Adrenal gland (tissue), 9 donors: ENCODE measurements at regions not wholly inside any gene's neighbourhood (a gene's known extent, or its start where the extent isn't known, plus 50 kb on each side); places are given as distances from the start of the nearest gene placed in this dataset.

ENCODE experiments used
- DNase-seq, 7 donors: peaks; one replicate each; pipeline ENCODE4 v3.0.0-alpha.2; 2019 to 2020
- H3K27ac ChIP-seq, 5 donors: fragments of 200-600 bp; sonication (generic) in 4 of 5; 1 replicate in 3 of 5; 2 replicates in 2 of 5; pipeline versions ENCODE4 v1.5.1 to v1.8.0; 2016 to 2020; ENCODE audit warnings: mild to moderate bottlenecking in 1 of 5
- H3K27me3 ChIP-seq: fragments of 200-600 bp; 2 replicates; pipeline ENCODE4 v1.8.0; 2021
- H3K36me3 ChIP-seq, 2 donors: fragments of 200-600 bp; replicated peaks in 1 of 2; 1 replicate in 1 of 2; 2 replicates in 1 of 2; pipeline versions ENCODE4 v1.5.1 to v1.8.0; 2018 to 2022
- H3K4me1 ChIP-seq, 2 donors: fragments of 200-600 bp; replicated peaks in 1 of 2; 1 replicate in 1 of 2; 2 replicates in 1 of 2; pipeline versions ENCODE4 v1.5.1 to v1.8.0; 2018 to 2021
- H3K4me3 ChIP-seq, 4 donors: fragments of 200-600 bp; sonication (generic) in 3 of 4; one replicate each; pipeline ENCODE4 v1.5.1; 2016 to 2018
- H3K9me3 ChIP-seq, 3 donors: fragments of 200-600 bp; sonication (generic) in 1 of 3; replicated peaks in 1 of 3; 1 replicate in 2 of 3; 2 replicates in 1 of 3; pipeline versions ENCODE4 v1.5.1 to v1.8.0; 2016 to 2021
- POLR2A ChIP-seq, 2 donors: fragments of 450-650 bp; IDR thresholded peaks; one replicate each; pipeline ENCODE4 v1.6.1; 2017; ENCODE audit warnings: antibody characterized with exemption in 2 of 2, mild to moderate bottlenecking in 2 of 2, moderate library complexity in 1 of 2
- WGBS, 4 donors: extraction: QIAGEN DNeasy Blood & Tissue Kit in 2 of 4; methylation state at CpG; one replicate each; pipeline versions ENCODE4 v1.1.5 to v1.1.7; 2013 to 2017; 5-methylcytosine and 5-hydroxymethylcytosine counted together
- intact Hi-C, 2 donors: fragments of 100-400 bp; cut with DNase I; formaldehyde crosslinking; loops; one replicate each; pipeline versions ENCODE4 v1.14.1 to v1.15.0; 2022 to 2023
- TF ChIP-seq, protein P1 (sequence below), 6 experiments: fragments of 450-650 bp in 4 of 6; fragments of 200-600 bp in 2 of 6; sonication (generic) in 1 of 6; IDR thresholded peaks; 1 replicate in 5 of 6; 2 replicates in 1 of 6; pipeline versions ENCODE4 v1.5.1 to v1.8.0; 2016 to 2021; ENCODE audit warnings: antibody characterized with exemption in 6 of 6, mild to moderate bottlenecking in 2 of 6, moderate library complexity in 1 of 6
- donor health status: healthy with polysubstance abuse.
- donor health status: Bipolar disorder and iron deficiency.
- donor health status: DM: yes; HTN: yes; CAD: no.
- donor health status: DM: no; HTN: no; CAD: no.
- donor health status: DM: no; HTN: no; CAD: no.

DNA sequence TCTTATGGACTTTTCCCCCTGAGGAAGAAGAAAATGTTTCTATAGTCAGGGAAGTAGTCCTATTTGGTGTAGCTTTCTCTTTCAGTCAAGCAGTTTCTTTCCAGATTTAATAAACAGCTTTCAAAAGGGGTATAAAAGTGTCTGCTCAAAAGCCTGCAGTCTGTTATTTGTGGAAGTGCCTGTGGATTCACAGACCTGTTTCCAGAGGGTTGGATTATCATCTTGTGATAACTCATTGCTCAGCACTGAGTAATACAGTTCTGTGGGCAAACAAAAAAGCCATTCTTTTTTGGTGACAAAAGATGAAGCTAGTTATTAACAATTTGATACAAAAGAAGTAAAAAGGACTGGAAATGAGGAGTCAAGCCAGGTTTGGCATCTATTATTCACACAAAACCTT is 358.2 kb upstream of the ID4 start:
- Histone ChIP-seq H3K4me1 (no peaks in the 10 kb centered on the region), H3K36me3 (no peaks in the 10 kb centered on the region), H3K27ac (no peak overlapping the region), H3K9me3 (no peaks in the 10 kb centered on the region), H3K27me3 (no peaks in the 10 kb centered on the region), H3K4me3 (no peak overlapping the region)
- TF ChIP-seq, protein P1, sequence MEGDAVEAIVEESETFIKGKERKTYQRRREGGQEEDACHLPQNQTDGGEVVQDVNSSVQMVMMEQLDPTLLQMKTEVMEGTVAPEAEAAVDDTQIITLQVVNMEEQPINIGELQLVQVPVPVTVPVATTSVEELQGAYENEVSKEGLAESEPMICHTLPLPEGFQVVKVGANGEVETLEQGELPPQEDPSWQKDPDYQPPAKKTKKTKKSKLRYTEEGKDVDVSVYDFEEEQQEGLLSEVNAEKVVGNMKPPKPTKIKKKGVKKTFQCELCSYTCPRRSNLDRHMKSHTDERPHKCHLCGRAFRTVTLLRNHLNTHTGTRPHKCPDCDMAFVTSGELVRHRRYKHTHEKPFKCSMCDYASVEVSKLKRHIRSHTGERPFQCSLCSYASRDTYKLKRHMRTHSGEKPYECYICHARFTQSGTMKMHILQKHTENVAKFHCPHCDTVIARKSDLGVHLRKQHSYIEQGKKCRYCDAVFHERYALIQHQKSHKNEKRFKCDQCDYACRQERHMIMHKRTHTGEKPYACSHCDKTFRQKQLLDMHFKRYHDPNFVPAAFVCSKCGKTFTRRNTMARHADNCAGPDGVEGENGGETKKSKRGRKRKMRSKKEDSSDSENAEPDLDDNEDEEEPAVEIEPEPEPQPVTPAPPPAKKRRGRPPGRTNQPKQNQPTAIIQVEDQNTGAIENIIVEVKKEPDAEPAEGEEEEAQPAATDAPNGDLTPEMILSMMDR (IDR thresholded peaks at IDR 0.05) = no peak
- no peak for TF ChIP-seq POLR2A (IDR thresholded peaks at IDR 0.05)
- intact Hi-C loops = no loop called here
- no peak for DNase-seq

DNA sequence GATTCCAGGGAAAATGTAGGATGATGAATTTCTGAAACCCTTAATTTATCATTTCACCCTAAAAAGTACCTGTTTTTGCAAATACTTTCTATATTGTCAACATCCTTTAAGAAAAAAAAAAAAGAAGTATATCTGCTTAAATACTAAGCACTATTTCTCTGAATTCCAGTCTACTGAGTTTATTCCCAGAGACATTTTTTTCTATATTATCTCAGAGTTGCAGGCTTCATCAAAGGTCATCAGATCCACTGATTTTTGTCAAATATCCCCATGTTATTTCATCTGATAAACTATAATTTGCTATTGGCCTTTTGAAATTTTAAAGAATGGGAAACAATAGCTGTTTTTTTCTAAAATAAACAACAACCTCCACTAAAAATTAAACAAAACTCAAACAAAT is 357.6 kb upstream of the ID4 start:
- Histone ChIP-seq H3K27ac (no peak overlapping the region), H3K9me3 (no peaks in the 10 kb centered on the region), H3K4me3 (no peak overlapping the region), H3K4me1 (no peaks in the 10 kb centered on the region), H3K27me3 (no peaks in the 10 kb centered on the region), H3K36me3 (no peaks in the 10 kb centered on the region)
- no peak for TF ChIP-seq POLR2A (IDR thresholded peaks at IDR 0.05)
- TF ChIP-seq, protein P1 (IDR thresholded peaks at IDR 0.05) = no peak
- no peak for DNase-seq
- intact Hi-C loops = no loop called here

DNA sequence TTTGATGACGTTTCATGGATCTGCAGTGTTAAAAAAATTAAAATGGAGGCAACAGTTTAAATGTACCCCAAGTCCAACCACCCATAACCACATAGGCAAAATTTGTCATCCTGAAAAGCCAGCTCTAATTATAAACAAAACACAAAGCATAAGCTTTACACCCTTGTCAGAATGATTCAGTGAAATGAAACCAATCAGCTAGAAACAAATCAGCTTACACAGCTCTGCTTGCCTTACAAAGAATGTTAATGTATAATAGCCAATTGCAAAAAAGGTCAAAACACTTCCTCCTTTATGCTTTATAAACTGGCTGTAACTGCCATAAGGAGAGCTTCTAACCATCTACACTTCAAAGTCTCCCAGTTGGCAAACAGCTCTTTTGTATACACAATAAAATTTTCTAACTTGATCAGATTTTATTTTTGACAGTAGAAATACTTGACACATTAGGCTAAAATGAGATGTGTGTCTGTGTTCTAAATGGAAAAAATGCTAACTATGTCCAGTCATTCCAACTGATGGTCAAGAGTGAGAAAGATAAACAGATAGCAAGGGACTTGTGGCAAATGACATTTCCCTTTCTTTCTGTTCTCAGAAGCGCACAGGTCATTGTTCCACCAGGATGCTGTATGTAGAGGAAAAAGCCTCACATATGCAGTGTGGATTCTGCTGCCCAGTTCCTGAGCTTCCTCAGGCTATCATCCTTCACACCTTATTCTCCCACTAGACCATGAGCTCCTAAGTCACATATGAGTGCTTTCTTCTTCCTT is 344.3 kb upstream of the ID4 start:
- 61 to 74% (median 66%) methylated on average over 2 of the region's 2 CpGs for WGBS, 4 donors
- no peak for DNase-seq
- Histone ChIP-seq H3K36me3 (no peaks in the 10 kb centered on the region), H3K27ac (no peak overlapping the region), H3K9me3 (no peaks in the 10 kb centered on the region), H3K4me1 (no peaks in the 10 kb centered on the region), H3K4me3 (no peak overlapping the region), H3K27me3 (no peaks in the 10 kb centered on the region)
- intact Hi-C loops = no loop called here
- TF ChIP-seq, protein P1 (IDR thresholded peaks at IDR 0.05) = no peak
- TF ChIP-seq POLR2A (IDR thresholded peaks at IDR 0.05) = no peak

DNA sequence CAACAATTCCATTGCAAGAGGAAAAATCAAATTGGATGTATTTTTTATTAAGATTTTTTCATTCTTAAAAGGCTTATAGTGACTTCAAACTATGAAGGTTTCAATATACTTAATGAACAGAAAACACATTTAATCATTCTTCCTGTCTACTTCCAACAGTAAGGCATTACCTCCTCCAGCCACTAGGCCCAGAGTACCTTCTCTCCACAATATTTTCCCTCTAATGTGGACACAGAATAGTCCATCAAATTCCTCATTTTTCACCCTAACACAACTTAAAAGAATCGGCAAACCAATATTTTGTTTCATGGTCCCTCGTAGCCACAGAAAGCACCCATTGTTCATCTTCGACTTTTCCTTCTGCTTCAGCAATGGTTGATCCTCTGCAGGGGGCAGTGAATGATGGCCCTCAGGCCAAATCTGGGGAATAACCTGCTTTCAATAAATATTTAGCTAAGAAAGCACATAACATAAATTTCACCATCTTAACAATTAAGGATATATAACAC is 335.4 kb upstream of the ID4 start:
- Histone ChIP-seq H3K4me3 (no peak overlapping the region), H3K4me1 (no peaks in the 10 kb centered on the region), H3K27me3 (no peaks in the 10 kb centered on the region), H3K36me3 (no peaks in the 10 kb centered on the region), H3K27ac (no peak overlapping the region), H3K9me3 (peaks cover 0 to 4% (median 0%) of the 10 kb centered on the region in 3 donors)
- TF ChIP-seq, protein P1 (IDR thresholded peaks at IDR 0.05) = no peak
- TF ChIP-seq POLR2A (IDR thresholded peaks at IDR 0.05) = no peak
- intact Hi-C loops = no loop called here
- no peak for DNase-seq
- WGBS, 4 donors = 71 to 83% (median 76%) methylated on average over 3 of the region's 3 CpGs
